Esophagus (tissue), 2 donors: ENCODE measurements at regions not wholly inside any gene's neighbourhood (a gene's known extent, or its start where the extent isn't known, plus 50 kb on each side); places are given as distances from the start of the nearest gene placed in this dataset.

Experiments
- H3K27ac ChIP-seq, 2 donors: one replicate each; pipeline ENCODE4 v1.5.1; 2013; ENCODE audit warnings: low read depth in 2 of 2, mild to moderate bottlenecking in 2 of 2, inconsistent platforms in 1 of 2, low read length in 1 of 2, moderate library complexity in 1 of 2
- H3K27me3 ChIP-seq, 2 donors: one replicate each; pipeline ENCODE4 v1.6.1; 2013; ENCODE audit warnings: low read length in 2 of 2, control low read depth in 1 of 2, mild to moderate bottlenecking in 1 of 2; ENCODE audit not compliant: insufficient read depth in 2 of 2, control insufficient read depth in 1 of 2
- H3K36me3 ChIP-seq, 2 donors: one replicate each; pipeline ENCODE4 v1.6.1; 2013; ENCODE audit warnings: low read length in 1 of 2; ENCODE audit not compliant: control insufficient read depth in 2 of 2, insufficient read depth in 2 of 2
- H3K4me1 ChIP-seq, 2 donors: one replicate each; pipeline ENCODE4 v1.6.1; 2013; ENCODE audit warnings: low read length in 1 of 2; ENCODE audit not compliant: control insufficient read depth in 2 of 2, insufficient read depth in 2 of 2
- H3K4me3 ChIP-seq, 2 donors: one replicate each; pipeline ENCODE4 v1.5.1; 2013; ENCODE audit warnings: low read length in 2 of 2, mild to moderate bottlenecking in 2 of 2, low read depth in 1 of 2, moderate library complexity in 1 of 2
- H3K9me3 ChIP-seq, 2 donors: one replicate each; pipeline ENCODE4 v1.6.1; 2013; ENCODE audit warnings: mild to moderate bottlenecking in 2 of 2, low read depth in 1 of 2, low read length in 1 of 2, moderate library complexity in 1 of 2; ENCODE audit not compliant: control insufficient read depth in 2 of 2, insufficient read depth in 1 of 2
- WGBS, 2 donors: extraction: QIAGEN DNeasy Blood & Tissue Kit; methylation state at CpG; one replicate each; pipeline ENCODE4 v1.1.7; 2013; 5-methylcytosine and 5-hydroxymethylcytosine counted together
- donor health status: healthy with polysubstance abuse.
- donor health status: Bipolar disorder and iron deficiency.

DNA sequence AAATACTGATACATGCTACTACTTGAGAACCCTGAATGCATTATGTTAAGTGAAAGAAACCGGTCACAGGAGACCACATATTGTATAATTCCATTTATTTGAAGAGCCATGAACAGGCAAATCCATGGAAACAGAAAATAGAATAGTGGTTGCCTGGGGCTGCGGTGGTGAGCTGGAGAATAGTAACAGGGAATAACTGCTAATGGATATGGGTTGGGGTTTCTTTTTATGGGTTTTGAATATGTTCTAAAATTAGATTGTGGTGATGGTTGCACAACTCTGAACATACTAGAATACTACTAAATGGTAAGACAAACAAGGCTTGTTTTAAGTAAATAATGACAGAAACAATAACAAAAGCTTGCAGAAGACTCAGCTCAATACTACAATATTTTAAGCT lies 293.0 kb downstream of the BTG1 start:
- H3K4me3 ChIP-seq, result no peak overlapping the region
- no peaks in the 10 kb centered on the region for H3K9me3 ChIP-seq
- H3K4me1 ChIP-seq, result no peaks in the 10 kb centered on the region
- no peak overlapping the region for H3K27ac ChIP-seq
- no peaks in the 10 kb centered on the region for H3K27me3 ChIP-seq
- no peaks in the 10 kb centered on the region for H3K36me3 ChIP-seq
- WGBS, 2 donors, result 62 to 78% methylated on average over 2 of the region's 2 CpGs

DNA sequence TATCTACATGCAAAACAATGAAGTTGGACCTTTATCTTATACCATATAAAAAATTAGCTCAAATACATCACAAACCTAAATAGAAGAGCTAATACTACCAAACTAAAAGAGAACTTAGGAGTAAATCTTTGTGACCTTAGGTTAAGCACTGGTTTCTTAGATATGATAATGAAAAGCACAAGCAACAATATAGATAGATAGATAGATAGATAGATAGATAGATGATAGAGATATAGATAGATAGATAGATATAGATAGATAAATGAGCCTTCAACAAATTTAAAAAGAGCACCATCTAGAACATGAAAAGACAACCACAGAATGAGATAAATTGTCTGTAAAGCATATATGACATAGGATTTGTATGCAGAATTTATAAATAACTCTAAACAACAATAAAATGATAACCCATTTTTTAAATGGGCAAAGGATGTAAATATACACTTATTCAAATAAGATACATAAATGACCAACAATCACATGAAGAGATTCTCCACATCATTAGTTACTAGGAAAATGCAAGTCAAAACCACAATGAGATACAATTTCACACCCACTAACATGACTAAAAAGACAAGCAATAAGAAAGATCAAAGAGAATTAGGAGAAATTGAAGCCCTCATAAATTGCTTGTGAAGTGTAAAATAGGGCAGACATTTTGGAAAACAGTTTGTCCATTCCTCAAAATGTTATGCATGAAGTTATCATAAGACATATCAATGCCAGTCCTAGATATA lies 293.7 kb downstream of the BTG1 start:
- Histone ChIP-seq H3K4me3 (no peak overlapping the region), H3K27me3 (no peaks in the 10 kb centered on the region), H3K27ac (no peak overlapping the region), H3K9me3 (no peaks in the 10 kb centered on the region), H3K4me1 (no peaks in the 10 kb centered on the region), H3K36me3 (no peaks in the 10 kb centered on the region)

DNA sequence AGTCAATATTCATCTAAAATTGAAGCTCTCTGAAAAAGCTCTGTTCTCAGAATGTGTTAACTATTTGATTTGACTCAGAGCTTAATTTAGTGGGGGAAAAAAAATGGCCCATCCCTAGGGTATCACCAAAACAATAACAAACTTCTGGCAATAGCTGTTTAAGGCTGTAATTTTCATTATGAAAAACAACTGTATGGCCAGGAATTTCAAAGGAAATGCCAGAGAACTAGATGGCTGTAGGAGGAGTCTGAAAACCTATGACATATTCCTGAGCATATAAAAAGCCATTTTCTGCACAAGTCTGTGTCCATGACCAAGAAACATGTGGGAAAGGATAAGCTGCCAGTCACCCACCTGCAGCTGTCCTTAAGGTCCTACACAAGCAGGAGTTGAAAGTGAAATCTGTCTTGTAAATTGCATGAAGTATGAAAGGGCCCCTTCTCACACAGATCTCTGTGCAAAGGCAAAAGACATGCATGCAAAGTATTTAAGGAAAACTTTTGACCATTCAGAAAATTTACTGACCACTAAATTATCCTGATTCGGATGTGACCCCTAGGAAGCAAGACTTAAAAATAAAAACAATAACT lies 299.1 kb downstream of the BTG1 start:
- Histone ChIP-seq H3K9me3 (no peaks in the 10 kb centered on the region), H3K36me3 (no peaks in the 10 kb centered on the region), H3K4me1 (no peaks in the 10 kb centered on the region), H3K27ac (no peak overlapping the region), H3K27me3 (no peaks in the 10 kb centered on the region), H3K4me3 (no peak overlapping the region)
- WGBS, 2 donors, result 88 to 98% methylated on average over 1 of the region's 1 CpG

DNA sequence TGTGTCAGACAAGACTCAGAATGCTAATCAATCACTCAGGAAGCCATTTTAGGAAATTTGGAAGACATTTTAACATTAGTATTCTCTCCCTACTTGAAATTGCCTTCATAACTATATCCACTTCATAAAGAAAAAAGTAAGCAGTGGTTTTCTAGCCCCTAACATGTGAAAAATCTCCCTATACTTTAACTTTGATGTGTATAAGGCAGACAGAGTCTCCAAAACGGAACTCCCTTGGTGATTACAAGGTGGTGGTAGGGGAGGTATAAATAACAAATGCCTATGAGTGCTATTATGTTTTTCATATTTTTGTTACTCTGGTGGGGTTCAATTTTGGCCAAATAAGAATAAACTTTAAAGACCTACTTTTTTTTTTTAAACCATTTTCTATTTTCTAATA lies 300.3 kb downstream of the BTG1 start:
- no peak overlapping the region for H3K27ac ChIP-seq
- no peaks in the 10 kb centered on the region for H3K27me3 ChIP-seq
- no peak overlapping the region for H3K4me3 ChIP-seq
- no peaks in the 10 kb centered on the region for H3K4me1 ChIP-seq
- H3K36me3 ChIP-seq, result no peaks in the 10 kb centered on the region
- 92 to 98% methylated on average over 1 of the region's 1 CpG for WGBS, 2 donors
- no peaks in the 10 kb centered on the region for H3K9me3 ChIP-seq

DNA sequence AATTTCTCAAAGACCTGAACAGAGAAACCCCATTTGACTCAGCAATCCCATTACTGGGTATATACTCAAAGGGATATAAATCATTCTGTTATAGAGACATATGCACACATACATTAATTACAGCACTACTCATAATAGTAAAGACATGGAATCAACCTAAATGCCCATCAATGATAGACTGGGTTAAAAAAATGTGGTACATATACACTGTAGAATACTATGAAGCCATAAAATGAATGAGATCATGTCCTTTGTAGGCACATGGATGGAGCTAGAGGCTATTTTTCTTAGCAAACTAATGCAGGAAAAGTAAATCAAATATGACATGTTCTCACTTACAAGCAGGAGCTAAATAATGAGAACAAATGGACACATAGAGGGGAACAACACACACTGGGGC lies 303.8 kb downstream of the BTG1 start:
- Histone ChIP-seq H3K4me3 (no peak overlapping the region), H3K36me3 (no peaks in the 10 kb centered on the region), H3K27me3 (no peaks in the 10 kb centered on the region), H3K9me3 (no peaks in the 10 kb centered on the region), H3K27ac (no peak overlapping the region), H3K4me1 (no peaks in the 10 kb centered on the region)

DNA sequence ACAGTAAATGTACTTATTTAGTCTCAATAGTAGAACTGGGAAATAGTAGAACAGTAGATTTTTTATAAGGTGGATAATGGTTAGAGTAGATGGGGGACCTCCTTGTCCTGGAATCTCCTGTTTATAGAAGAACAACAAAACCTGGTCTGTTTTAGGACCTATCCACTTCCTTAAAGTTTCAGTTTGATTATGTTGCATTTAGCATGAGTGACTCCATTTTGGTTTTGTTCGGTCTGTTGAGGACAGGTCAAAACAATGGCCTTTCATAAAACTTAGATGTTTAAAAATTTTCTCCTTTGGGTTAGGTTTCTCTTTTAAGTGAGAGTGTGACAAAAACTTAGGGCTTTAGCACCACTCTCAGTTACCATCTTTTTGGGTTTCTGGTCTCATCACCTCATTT lies 308.9 kb downstream of the BTG1 start:
- no peaks in the 10 kb centered on the region for H3K4me1 ChIP-seq
- 97 to 100% methylated on average over 1 of the region's 1 CpG for WGBS, 2 donors
- H3K36me3 ChIP-seq, result no peaks in the 10 kb centered on the region
- no peak overlapping the region for H3K27ac ChIP-seq
- H3K9me3 ChIP-seq, result no peaks in the 10 kb centered on the region
- no peak overlapping the region for H3K4me3 ChIP-seq
- no peaks in the 10 kb centered on the region for H3K27me3 ChIP-seq

DNA sequence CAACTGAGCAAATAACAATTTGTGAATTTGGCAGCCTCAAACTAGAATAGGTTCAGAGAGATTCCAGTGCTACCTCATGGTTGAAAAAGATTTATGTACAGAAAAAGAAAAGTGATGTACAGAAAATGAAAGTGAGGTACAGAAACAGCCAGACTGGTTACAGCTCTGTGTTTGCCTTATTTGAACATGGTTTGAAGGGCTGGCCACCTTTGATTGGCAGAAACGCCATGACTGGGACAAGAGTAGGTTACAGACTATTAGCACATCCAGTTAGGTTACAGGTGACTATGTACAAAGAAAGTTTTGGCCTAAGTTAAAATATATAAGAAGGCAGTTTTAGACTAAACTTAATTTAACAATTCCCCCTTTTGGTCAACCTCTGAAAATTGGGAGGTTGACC lies 309.4 kb downstream of the BTG1 start:
- H3K9me3 ChIP-seq, result no peaks in the 10 kb centered on the region
- WGBS, 2 donors, result 76 to 90% methylated on average over 1 of the region's 1 CpG
- no peak overlapping the region for H3K27ac ChIP-seq
- H3K27me3 ChIP-seq, result no peaks in the 10 kb centered on the region
- H3K36me3 ChIP-seq, result no peaks in the 10 kb centered on the region
- no peaks in the 10 kb centered on the region for H3K4me1 ChIP-seq
- no peak overlapping the region for H3K4me3 ChIP-seq

DNA sequence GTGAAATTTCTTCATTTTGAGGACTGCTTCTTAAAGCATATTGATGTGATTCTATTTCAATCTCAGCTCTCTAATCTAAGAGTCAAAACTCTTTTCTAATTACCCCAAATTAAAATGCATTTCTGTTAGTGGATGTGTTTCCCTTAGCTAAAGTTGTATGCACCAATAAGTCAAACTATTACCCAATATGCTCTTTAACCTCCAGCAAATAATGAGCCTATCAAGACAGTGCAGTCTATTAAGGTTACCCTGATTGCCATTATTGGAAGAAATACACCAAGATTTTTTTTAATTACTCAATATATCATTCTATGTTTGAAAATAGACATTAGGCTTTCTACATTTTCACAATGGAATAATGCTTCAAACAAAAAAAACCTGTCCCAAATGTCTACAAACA lies 310.0 kb downstream of the BTG1 start:
- Histone ChIP-seq H3K27ac (no peak overlapping the region), H3K4me3 (no peak overlapping the region), H3K36me3 (no peaks in the 10 kb centered on the region)

DNA sequence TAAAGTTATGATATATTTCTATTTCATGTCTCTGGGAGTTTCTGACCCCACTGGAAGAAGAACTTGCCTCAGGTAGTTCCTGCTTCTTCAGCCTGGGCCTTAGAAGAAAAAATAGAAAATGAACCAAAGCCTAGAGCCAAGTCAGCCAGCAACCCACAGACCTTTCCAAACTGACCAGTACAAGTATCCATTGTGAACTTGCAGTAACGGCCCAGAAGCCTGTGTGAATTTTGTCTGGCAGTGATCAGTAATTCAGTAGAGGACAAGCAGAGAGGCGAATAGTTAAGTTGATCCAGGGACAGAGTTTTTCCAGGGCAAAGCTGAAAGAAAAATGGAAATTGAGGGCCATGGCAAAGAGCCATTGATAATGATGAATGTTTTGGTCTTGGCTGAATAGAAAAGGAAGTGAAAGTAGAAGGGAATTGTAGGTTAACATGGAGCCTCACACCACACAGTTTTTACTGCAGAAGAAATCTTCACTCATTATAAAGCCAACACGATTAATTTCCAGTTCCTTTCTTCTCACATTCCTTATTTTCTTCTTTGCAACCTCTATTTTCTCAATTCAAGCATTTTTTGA lies 311.8 kb downstream of the BTG1 start:
- Histone ChIP-seq H3K9me3 (no peaks in the 10 kb centered on the region), H3K4me1 (no peaks in the 10 kb centered on the region), H3K27ac (no peak overlapping the region), H3K36me3 (no peaks in the 10 kb centered on the region), H3K27me3 (no peaks in the 10 kb centered on the region), H3K4me3 (no peak overlapping the region)
- WGBS, 2 donors, result 78 to 79% methylated on average over 3 of the region's 3 CpGs

More for the DNA sequence above, 310.0 kb downstream of the BTG1 start:
- no peaks in the 10 kb centered on the region for H3K27me3 ChIP-seq
- no peaks in the 10 kb centered on the region for H3K4me1 ChIP-seq
- H3K9me3 ChIP-seq, result no peaks in the 10 kb centered on the region

DNA sequence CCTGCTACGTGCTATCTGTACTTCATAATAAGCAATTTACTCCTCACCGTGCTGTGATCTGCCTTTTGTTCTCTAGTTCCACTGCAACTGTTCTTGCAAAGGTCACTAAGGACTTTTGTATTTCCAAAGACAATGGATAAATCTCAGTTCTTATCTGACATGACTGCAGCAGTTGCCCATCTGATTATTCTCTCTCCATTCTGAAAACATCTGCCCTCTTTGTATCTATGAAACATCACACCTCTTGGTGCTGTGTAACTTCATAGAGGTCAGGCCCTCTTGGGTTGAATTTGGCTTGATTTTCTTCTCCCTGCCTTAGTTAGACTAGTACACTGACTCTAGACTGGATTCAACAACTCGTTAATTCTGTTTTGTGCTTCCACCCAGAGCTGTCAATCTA lies 319.6 kb downstream of the BTG1 start:
- 90% methylated on average over 3 of the region's 3 CpGs for WGBS, 2 donors
- no peak overlapping the region for H3K27ac ChIP-seq
- H3K27me3 ChIP-seq, result no peaks in the 10 kb centered on the region
- no peaks in the 10 kb centered on the region for H3K4me1 ChIP-seq
- no peak overlapping the region for H3K4me3 ChIP-seq
- no peaks in the 10 kb centered on the region for H3K9me3 ChIP-seq
- no peaks in the 10 kb centered on the region for H3K36me3 ChIP-seq
